K562 (cell line): ENCODE measurements at regions not wholly inside any gene's neighbourhood (a gene's known extent, or its start where the extent isn't known, plus 50 kb on each side); places are given as distances from the start of the nearest gene placed in this dataset.

Experiments used
- ATAC-seq: fragments of 200-7000 bp; cut with Tn5 transposase; 3 replicates; pipeline ENCODE4 v1.9.1; 2020; ENCODE audit warnings: moderate library complexity
- BruUV-seq: library from RNA; stranded (reverse); fragments of 400-500 nt; replicated peaks from 2 replicates; lab custom pipeline; 2021; lab: Mats Ljungman, UMichigan
- CTCF ChIA-PET: fragments of 300-600 bp; formaldehyde crosslinking; extraction: SDS; loops from one replicate; lab custom pipeline; 2021; ENCODE audit warnings: low intra/inter-chr PET ratio; lab: Yijun Ruan, JAX
- POLR2A ChIA-PET: fragments of 300-600, 350-650 bp; sonication (Branson Sonifier 250); formaldehyde crosslinking; extraction: SDS; loops from one replicate; lab custom pipeline; 2021; ENCODE audit warnings: antibody characterized with exemption, inconsistent platforms; lab: Yijun Ruan, JAX
- DNase-seq, 4 experiments: peaks; one replicate each; pipeline versions ENCODE4 v3.0.0 to v3.0.0-alpha.2; 2011 to 2018; ENCODE audit warnings: low spot score in 3 of 4, mixed read lengths in 3 of 4; ENCODE audit errors: extremely low read depth in 1 of 4
- FAIRE-seq: peaks from 2 replicates; lab custom pipeline; 2011; peaks lifted over from hg19 to GRCh38; lab: Jason Lieb, UNC
- H2AFZ ChIP-seq: 2 replicates; pipeline ENCODE4 v1.6.0; 2011; ENCODE audit warnings: low read depth, low read length, control low read depth, inconsistent platforms
- H3K27ac ChIP-seq: fragments of 200-600 bp; 3 replicates; pipeline ENCODE4 v1.8.0; 2011; ENCODE audit warnings: low read depth, mild to moderate bottlenecking, control low read depth, inconsistent platforms, low read length, moderate library complexity, mixed read lengths; ENCODE audit errors: extremely low read depth
- H3K27me3 ChIP-seq, 2 experiments: fragments of 300-600 bp in 1 of 2; 2 replicates in 1 of 2; 3 replicates in 1 of 2; pipeline versions ENCODE4 v1.6.0 to v1.8.0; 2011; ENCODE audit warnings: inconsistent platforms in 2 of 2, low read length in 2 of 2, mild to moderate bottlenecking in 1 of 2, mixed read lengths in 1 of 2, moderate library complexity in 1 of 2; ENCODE audit not compliant: control insufficient read depth in 2 of 2, insufficient read depth in 2 of 2
- H3K36me3 ChIP-seq: fragments of 300-600 bp; 3 replicates; pipeline ENCODE4 v1.8.0; 2011; ENCODE audit warnings: mild to moderate bottlenecking, low read length, inconsistent platforms; ENCODE audit not compliant: control insufficient read depth, insufficient read depth
- H3K4me1 ChIP-seq, 2 experiments: fragments of 200-600 bp in 1 of 2; replicated peaks in 1 of 2; 2 replicates in 1 of 2; 3 replicates in 1 of 2; pipeline versions ENCODE4 v1.5.1 to v1.8.0; 2011; ENCODE audit warnings: inconsistent platforms in 2 of 2, low read length in 2 of 2, mild to moderate bottlenecking in 1 of 2, mixed read lengths in 1 of 2, moderate library complexity in 1 of 2; ENCODE audit not compliant: control insufficient read depth in 2 of 2, insufficient read depth in 2 of 2
- H3K4me2 ChIP-seq: 2 replicates; pipeline ENCODE4 v1.6.1; 2011; ENCODE audit warnings: low read length, control low read depth, inconsistent platforms, mixed read lengths; ENCODE audit not compliant: insufficient read depth
- H3K4me3 ChIP-seq: fragments of 200-600 bp; sonication (generic), shearing (Covaris generic); 2 replicates; pipeline ENCODE4 v1.5.1; 2016; ENCODE audit warnings: control low read depth, inconsistent platforms
- H3K79me2 ChIP-seq: fragments of 200-600 bp; 3 replicates; pipeline ENCODE4 v1.8.0; 2011; ENCODE audit warnings: low read length, inconsistent platforms; ENCODE audit not compliant: control insufficient read depth, insufficient read depth
- H3K9ac ChIP-seq, 2 experiments: 2 replicates each; pipeline versions ENCODE4 v1.6.0 to v1.6.1; 2011; ENCODE audit warnings: low read depth in 2 of 2, low read length in 2 of 2, control low read depth in 1 of 2, inconsistent platforms in 1 of 2, mild to moderate bottlenecking in 1 of 2, mixed read lengths in 1 of 2; ENCODE audit not compliant: insufficient read depth in 1 of 2
- H3K9me1 ChIP-seq: one replicate; pipeline ENCODE4 v1.6.0; 2011; ENCODE audit warnings: inconsistent platforms, mild to moderate bottlenecking, low read length, moderate library complexity; ENCODE audit not compliant: control insufficient read depth, insufficient read depth
- H3K9me3 ChIP-seq: replicated peaks from 2 replicates; pipeline ENCODE4 v1.5.1; 2011; ENCODE audit warnings: low read depth, low read length, inconsistent platforms; ENCODE audit not compliant: control insufficient read depth, insufficient read depth
- H4K20me1 ChIP-seq: replicated peaks from 2 replicates; pipeline ENCODE4 v1.6.1; 2011; ENCODE audit warnings: low read length, inconsistent platforms, mixed read lengths; ENCODE audit not compliant: control insufficient read depth, insufficient read depth
- CREB5 ChIP-seq: fragments of 250-450 bp; sonication (Bioruptor Pico); IDR thresholded peaks from 2 replicates; pipeline ENCODE4 v1.5.0; 2020; ENCODE audit warnings: mild to moderate bottlenecking
- SMARCA4 ChIP-seq: fragments of 450-650 bp; IDR thresholded peaks from 2 replicates; pipeline ENCODE4 v1.6.1; 2016
- SNIP1 ChIP-seq: fragments of 450-650 bp; IDR thresholded peaks from 2 replicates; pipeline ENCODE4 v1.7.1; 2017; ENCODE audit warnings: low read depth, mild to moderate bottlenecking
- SREBF1 ChIP-seq: fragments of 150-350 bp; IDR thresholded peaks from 2 replicates; pipeline ENCODE4 v1.6.1; 2014; ENCODE audit warnings: antibody characterized with exemption, low read depth, low read length, borderline replicate concordance
- ZNF140 ChIP-seq: fragments of 250-450 bp; sonication (Bioruptor Pico); IDR thresholded peaks from 2 replicates; pipeline ENCODE4 v1.8.0; 2021; ENCODE audit warnings: moderate library complexity, mild to moderate bottlenecking, inconsistent platforms
- ZNF696 ChIP-seq: fragments of 250-450 bp; sonication (Bioruptor Pico); conservative IDR thresholded peaks from 2 replicates; pipeline ENCODE4 v1.4.0; 2020; ENCODE audit warnings: mild to moderate bottlenecking, moderate library complexity
- WGBS: fragments of 100-300 bp; shearing (Covaris generic); methylation state at CpG from one replicate; pipeline ENCODE4 v1.1.6; 2016; ENCODE audit warnings: low coverage, mixed read lengths; ENCODE audit not compliant: insufficient coverage; ENCODE audit errors: missing lambda C conversion rate; 5-methylcytosine and 5-hydroxymethylcytosine counted together
- in situ Hi-C: fragments of 300-500 bp; cut with MboI; formaldehyde crosslinking; loops from 4 replicates; pipeline ENCODE4 v1.15.0; 2018; ENCODE audit warnings: inconsistent platforms, mixed read lengths
- intact Hi-C: fragments of 100-400 bp; cut with micrococcal nuclease; formaldehyde crosslinking; loops from 2 replicates; pipeline ENCODE4 v1.14.2; 2022
- TF ChIP-seq, protein P1 (sequence below): fragments of 250-450 bp; sonication (Bioruptor Pico); IDR thresholded peaks from 2 replicates; pipeline ENCODE4 v1.8.0; 2022; ENCODE audit warnings: moderate library complexity, mild to moderate bottlenecking, inconsistent platforms
- TF ChIP-seq, protein P2 (sequence below): fragments of 250-450 bp; sonication (Bioruptor Pico); IDR thresholded peaks from 2 replicates; pipeline ENCODE4 v1.8.0; 2021; ENCODE audit warnings: mild to moderate bottlenecking, moderate library complexity
- TF ChIP-seq, protein P3 (sequence below): sonication (generic); formaldehyde crosslinking; IDR thresholded peaks from 2 replicates; pipeline ENCODE4 v1.9.0; 2022; ENCODE audit warnings: mild to moderate bottlenecking, missing genetic modification reagents
- TF ChIP-seq, protein P4 (sequence below): sonication (generic); formaldehyde crosslinking; IDR thresholded peaks from 2 replicates; pipeline ENCODE4 v1.8.1; 2023; ENCODE audit warnings: mild to moderate bottlenecking, missing genetic modification reagents, moderate library complexity

GRCh38 chr3:86661817-86662216 lies 329.1 kb downstream of the VGLL3 start:
- no TSS peak for BruUV-seq
- no peaks in the 10 kb centered on the region for H3K79me2 ChIP-seq
- H3K4me1 ChIP-seq: no peaks in the 10 kb centered on the region
- intact Hi-C loops (no loop called here), in situ Hi-C loops (no loop called here)
- ATAC-seq (no peak), FAIRE-seq (no peak), DNase-seq (no peak)
- no peak overlapping the region for H3K4me2 ChIP-seq
- WGBS: 0% methylated on average over 2 of the region's 2 CpGs
- TF ChIP-seq CREB5 (CRISPR knock-in tag): no peak
- TF ChIP-seq, protein P1, sequence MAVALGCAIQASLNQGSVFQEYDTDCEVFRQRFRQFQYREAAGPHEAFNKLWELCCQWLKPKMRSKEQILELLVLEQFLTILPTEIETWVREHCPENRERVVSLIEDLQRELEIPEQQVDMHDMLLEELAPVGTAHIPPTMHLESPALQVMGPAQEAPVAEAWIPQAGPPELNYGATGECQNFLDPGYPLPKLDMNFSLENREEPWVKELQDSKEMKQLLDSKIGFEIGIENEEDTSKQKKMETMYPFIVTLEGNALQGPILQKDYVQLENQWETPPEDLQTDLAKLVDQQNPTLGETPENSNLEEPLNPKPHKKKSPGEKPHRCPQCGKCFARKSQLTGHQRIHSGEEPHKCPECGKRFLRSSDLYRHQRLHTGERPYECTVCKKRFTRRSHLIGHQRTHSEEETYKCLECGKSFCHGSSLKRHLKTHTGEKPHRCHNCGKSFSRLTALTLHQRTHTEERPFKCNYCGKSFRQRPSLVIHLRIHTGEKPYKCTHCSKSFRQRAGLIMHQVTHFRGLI: no peak
- TF ChIP-seq, protein P2, sequence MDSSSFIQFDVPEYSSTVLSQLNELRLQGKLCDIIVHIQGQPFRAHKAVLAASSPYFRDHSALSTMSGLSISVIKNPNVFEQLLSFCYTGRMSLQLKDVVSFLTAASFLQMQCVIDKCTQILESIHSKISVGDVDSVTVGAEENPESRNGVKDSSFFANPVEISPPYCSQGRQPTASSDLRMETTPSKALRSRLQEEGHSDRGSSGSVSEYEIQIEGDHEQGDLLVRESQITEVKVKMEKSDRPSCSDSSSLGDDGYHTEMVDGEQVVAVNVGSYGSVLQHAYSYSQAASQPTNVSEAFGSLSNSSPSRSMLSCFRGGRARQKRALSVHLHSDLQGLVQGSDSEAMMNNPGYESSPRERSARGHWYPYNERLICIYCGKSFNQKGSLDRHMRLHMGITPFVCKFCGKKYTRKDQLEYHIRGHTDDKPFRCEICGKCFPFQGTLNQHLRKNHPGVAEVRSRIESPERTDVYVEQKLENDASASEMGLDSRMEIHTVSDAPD: no peak
- TF ChIP-seq, protein P3, sequence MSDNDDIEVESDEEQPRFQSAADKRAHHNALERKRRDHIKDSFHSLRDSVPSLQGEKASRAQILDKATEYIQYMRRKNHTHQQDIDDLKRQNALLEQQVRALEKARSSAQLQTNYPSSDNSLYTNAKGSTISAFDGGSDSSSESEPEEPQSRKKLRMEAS (CRISPR knock-in tag): no peak
- no peak for TF ChIP-seq SNIP1
- no peak for TF ChIP-seq SREBF1
- TF ChIP-seq SMARCA4: no peak
- no peak for TF ChIP-seq ZNF140
- TF ChIP-seq, protein P4, sequence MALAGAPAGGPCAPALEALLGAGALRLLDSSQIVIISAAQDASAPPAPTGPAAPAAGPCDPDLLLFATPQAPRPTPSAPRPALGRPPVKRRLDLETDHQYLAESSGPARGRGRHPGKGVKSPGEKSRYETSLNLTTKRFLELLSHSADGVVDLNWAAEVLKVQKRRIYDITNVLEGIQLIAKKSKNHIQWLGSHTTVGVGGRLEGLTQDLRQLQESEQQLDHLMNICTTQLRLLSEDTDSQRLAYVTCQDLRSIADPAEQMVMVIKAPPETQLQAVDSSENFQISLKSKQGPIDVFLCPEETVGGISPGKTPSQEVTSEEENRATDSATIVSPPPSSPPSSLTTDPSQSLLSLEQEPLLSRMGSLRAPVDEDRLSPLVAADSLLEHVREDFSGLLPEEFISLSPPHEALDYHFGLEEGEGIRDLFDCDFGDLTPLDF (CRISPR knock-in tag): no peak
- no peak for TF ChIP-seq ZNF696 (CRISPR knock-in tag)
- H2AFZ ChIP-seq: no peak overlapping the region
- no peak overlapping the region for H3K4me3 ChIP-seq
- no peaks in the 10 kb centered on the region for H3K36me3 ChIP-seq
- no peak overlapping the region for H3K9ac ChIP-seq
- no peaks in the 10 kb centered on the region for H3K9me3 ChIP-seq
- no peak overlapping the region for H3K27ac ChIP-seq
- no peaks in the 10 kb centered on the region for H4K20me1 ChIP-seq
- ChIA-PET POLR2A (no interaction called here), CTCF (no interaction called here)
- H3K9me1 ChIP-seq: no peaks in the 10 kb centered on the region
- H3K27me3 ChIP-seq: no peaks in the 10 kb centered on the region
